AG09309 (cell line): ENCODE measurements at regions not wholly inside any gene's neighbourhood (a gene's known extent, or its start where the extent isn't known, plus 50 kb on each side); places are given as distances from the start of the nearest gene placed in this dataset.

Experiments used
- DNase-seq: peaks from one replicate; pipeline ENCODE4 v3.0.0-alpha.2; 2010; ENCODE audit warnings: low read depth
- H3K4me3 ChIP-seq: 2 replicates; pipeline ENCODE4 v1.5.1; 2011; ENCODE audit warnings: mild to moderate bottlenecking, low read depth, low read length, moderate library complexity; ENCODE audit not compliant: control insufficient read depth
- TF ChIP-seq, protein P1 (sequence below): IDR thresholded peaks from 2 replicates; pipeline ENCODE4 v1.5.1; 2011; ENCODE audit warnings: mild to moderate bottlenecking, low read depth, low read length, inconsistent platforms; ENCODE audit not compliant: insufficient read depth, control insufficient read depth; ENCODE audit errors: missing control alignments

DNA sequence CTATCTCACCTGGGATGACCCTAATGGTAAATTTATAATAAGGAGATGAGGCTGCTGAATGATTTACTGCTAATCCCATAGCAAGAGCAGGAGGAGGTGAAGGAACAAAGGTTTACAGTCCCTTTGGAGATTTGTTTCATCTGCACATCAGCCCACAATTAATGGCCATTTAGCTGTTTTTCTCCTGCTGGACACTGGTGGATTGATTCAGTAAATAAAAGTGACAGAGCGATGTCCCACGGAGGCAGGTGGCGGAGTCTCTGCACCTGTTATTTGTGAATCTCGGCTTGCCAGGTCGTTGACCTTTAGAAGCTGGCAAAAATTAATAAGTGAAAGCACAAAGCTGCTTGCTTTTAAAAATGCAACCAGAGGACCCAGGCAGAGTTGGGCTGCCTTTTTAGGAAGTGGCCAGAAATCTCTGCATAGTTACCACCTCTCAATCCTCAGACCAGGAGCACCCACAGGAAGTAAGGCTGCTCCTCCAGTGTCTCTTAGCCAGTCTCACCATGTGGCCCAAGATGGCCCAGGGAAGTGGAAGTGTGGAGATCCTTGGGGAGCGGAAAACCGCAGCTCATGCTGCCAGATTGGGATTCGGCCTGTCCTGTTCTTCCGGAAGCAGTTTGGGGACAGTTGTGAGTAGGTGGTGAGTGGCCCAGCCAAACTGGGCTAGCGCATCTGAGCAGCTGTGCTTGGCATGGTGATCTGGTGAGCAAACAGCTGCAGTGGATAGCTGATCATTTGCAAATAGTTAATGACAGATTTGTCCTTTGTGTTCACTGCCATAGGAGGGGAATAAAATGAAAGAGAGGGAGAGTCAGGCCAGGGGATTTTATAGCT lies 1005.7 kb upstream of the PIK3C3 start:
- no peak overlapping the region for H3K4me3 ChIP-seq
- no peak for DNase-seq
- TF ChIP-seq, protein P1, sequence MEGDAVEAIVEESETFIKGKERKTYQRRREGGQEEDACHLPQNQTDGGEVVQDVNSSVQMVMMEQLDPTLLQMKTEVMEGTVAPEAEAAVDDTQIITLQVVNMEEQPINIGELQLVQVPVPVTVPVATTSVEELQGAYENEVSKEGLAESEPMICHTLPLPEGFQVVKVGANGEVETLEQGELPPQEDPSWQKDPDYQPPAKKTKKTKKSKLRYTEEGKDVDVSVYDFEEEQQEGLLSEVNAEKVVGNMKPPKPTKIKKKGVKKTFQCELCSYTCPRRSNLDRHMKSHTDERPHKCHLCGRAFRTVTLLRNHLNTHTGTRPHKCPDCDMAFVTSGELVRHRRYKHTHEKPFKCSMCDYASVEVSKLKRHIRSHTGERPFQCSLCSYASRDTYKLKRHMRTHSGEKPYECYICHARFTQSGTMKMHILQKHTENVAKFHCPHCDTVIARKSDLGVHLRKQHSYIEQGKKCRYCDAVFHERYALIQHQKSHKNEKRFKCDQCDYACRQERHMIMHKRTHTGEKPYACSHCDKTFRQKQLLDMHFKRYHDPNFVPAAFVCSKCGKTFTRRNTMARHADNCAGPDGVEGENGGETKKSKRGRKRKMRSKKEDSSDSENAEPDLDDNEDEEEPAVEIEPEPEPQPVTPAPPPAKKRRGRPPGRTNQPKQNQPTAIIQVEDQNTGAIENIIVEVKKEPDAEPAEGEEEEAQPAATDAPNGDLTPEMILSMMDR = no peak

DNA sequence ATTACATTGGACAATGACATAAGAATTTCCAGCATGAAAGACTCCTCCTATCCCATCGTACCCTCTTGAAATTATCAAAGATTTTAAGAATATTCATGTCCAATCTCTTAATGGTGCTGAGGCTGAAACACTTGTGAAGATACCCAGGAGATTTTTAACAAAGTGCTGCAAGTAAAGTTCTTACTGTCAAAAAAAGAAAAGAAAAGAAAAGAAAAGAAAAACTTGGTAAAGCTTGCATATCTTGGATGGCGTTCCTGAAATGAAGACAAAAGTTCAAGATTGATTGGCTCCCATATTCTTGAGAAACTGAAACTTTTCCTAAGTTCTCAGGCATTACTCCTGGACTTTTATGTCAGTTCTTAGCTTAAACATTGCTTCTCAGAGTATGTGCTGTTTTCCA lies 1010.5 kb upstream of the PIK3C3 start:
- no peak overlapping the region for H3K4me3 ChIP-seq
- TF ChIP-seq, protein P1 = no peak
- no peak for DNase-seq

- DNase-seq = no peak
- TF ChIP-seq, protein P1 = no peak
Measured at GRCh38 chr18:40939656-40940515, 1015.1 kb upstream of the PIK3C3 start.

GRCh38 chr18:40938615-40939014 lies 1016.4 kb upstream of the PIK3C3 start:
- H3K4me3 ChIP-seq = no peak overlapping the region
- TF ChIP-seq, protein P1 = no peak

More at GRCh38 chr18:40939656-40940515, 1015.1 kb upstream of the PIK3C3 start:
- H3K4me3 ChIP-seq = no peak overlapping the region

DNA sequence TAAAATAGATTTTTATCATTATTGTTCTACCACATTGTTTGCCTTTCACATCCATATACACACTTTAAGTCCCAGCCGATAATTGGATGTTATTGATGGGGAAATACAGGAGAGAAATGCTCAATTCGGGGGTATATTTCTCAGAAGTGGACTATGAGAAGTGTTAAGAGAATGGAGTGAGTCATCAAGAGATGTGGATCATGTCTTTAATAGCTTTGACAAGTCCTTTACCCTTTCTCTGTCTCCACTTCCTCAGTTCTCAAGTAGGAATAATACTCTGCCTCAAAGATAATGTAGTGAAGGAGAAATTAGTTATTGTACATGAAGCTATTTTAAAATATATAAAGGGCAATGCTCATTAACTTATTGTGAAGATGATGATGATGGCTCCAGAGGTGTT lies 1017.6 kb upstream of the PIK3C3 start:
- H3K4me3 ChIP-seq = no peak overlapping the region
- TF ChIP-seq, protein P1 = no peak
- DNase-seq = no peak

More at GRCh38 chr18:40938615-40939014, 1016.4 kb upstream of the PIK3C3 start:
- DNase-seq = no peak

- H3K4me3 ChIP-seq = no peak overlapping the region
- no peak for DNase-seq
- TF ChIP-seq, protein P1 = peak; percentile 6
Measured at GRCh38 chr18:40935423-40935822, 1019.6 kb upstream of the PIK3C3 start.
